Fibroblast of the conjunctiva (primary cell): ENCODE measurements at regions not wholly inside any gene's neighbourhood (a gene's known extent, or its start where the extent isn't known, plus 50 kb on each side); places are given as distances from the start of the nearest gene placed in this dataset.
"Not testable (repeated sequence)": the region's sequence is repeated elsewhere in the genome, so short reads cannot be mapped to it uniquely, and the experiment has no call there.

Experiments
- DNase-seq: peaks from one replicate; pipeline ENCODE4 v3.0.0-alpha.2; 2010; ENCODE audit warnings: low read depth

DNA sequence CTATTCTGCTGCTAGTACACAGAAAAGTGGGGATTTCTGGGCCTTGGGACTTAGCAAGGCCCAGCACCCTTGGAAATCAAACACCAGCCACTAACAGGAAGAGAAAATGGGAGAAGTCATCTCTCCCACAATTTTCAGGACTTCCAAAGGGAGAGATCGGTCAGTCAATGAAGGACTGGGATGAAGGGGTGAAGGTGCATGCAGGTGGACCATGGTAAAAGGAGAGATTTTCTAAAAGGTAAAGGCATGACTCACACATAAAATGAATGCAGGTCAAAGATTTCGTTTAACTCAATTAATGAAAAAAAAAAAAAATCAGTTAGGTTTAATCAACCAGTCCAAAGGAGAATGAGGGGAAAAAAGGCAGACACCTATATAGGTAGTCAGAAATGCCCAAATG, 176.4 kb upstream of the PROK2 start:
- DNase-seq = no peak

DNA sequence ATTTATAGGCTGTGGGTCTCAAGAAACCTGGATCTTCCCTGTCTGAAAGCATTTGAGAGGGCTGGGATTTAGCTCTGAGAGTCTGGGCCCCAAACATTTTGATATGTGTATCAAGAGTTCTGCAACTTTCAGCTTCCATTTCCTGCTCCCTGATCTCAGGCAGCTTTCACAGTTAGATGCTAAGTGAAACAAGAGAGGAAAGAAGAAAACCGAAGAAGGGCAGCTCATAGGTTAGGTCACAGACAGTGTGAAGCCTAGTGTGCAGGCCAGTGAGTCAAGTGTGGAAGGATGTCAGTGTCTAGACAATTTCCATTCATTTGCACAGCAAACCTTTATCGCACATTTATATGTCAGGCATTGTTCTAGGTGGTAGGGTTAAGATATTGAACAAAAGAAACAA, 173.6 kb upstream of the PROK2 start:
- DNase-seq = no peak

DNA sequence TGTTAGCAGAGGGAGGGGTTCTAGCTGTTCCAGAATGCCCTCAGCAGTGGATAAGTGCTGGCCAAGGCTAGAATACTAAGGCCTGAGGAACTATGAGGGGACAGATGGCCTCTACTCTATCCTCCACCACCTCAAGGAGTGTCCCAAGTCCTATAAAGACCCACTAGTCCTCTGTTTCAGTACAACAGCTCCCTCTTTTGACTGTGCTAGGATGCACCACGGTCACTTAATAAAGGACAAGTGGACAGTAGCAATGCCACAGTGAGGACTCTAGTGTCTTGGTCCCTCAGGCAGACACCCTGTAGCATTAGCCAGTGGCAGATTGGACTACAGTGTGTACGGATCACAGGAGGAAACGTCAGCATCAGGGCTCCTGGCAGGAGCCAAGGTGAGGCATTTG, 171.8 kb upstream of the PROK2 start:
- DNase-seq = no peak

DNA sequence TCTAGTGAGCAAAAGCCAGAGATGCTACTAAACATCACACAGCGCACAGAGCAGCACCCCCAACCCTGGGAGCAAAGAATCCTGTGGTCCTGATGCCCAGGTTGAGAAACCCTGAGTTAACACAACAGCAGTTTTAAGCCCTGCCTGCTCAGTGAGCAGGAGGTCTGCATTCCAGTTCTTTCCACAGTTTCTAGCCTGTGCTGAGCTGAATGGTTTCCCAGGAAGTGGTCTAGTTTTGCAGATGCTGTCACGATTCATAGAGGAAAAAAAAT, 171.1 kb upstream of the PROK2 start:
- DNase-seq = no peak

DNA sequence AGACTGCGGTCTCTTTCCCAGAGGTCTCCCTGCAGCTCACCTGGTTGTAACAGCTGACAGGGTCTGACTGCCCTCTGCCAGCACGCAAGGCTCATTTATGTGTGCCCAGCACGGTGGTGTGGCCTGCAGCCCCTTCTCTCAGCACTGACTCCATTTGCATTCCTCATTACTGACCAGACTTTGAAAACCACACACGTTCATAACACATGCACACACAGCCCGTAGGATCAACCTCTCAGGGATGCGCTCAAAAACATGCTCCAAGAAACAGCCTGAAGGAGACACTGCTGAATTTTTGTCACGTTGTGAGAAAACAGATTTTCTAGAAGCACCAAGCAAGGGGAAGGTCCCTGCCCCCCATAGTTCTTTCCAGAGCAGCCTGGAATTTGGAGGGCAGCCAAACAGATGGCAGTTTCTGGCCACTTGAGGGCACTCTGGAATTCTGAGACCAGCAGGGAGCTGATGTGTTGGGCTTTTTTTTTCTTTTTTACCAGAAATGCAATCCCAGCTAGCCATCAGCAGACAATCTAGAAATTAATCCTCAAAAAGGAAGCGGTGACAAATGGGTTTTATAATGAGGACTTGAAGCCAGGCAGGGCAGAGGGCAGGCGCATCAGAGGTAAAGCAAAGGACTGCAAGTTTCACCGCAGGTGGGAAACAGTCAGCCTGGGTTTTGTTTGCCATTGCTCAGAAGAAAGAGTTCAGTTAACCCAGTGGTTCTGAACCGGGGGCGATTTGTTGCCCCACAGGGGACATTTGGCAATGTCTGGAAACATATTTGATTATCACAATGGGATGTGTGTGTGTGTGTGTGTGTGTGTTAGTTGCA, 170.5 kb upstream of the PROK2 start:
- peak; percentile 72 for DNase-seq

DNA sequence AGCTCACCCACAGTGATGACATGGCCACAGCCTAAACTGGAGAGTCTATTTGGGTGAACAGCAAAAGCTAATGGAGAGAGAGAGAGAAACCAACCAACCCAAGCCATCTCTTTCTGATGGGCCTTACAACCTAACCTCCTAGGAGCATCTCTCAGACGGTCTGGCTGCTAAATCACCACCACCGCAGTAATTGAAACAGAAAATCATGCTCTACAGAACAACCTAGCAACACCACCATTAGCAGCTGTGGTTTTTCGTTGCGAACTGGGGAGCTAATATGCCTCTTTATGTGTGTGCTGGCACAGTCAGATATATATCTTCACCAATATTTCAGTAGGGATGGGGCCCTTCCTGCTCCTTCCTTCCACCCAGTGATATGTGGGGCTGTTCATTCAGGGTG, 166.9 kb upstream of the PROK2 start:
- no peak for DNase-seq

DNA sequence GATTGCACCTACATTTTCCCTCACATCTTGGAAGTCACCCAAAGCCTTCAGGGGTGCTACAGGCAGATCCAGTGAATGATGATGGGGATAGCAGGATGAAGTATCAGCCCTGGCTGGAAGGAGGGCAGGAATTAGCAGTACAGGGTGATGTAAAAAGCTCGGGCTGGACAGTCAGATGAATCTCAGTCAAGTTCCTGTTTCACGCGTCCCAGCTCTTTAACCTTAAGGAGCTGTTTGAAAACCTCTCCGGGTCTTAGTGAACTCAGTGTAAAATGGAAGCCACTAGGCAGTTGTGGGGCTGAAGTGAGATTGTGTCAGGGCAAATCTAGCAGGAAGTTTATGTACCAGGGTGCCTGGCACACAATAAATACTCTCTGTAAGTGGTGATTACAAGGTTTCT, 166.4 kb upstream of the PROK2 start:
- no peak for DNase-seq

DNA sequence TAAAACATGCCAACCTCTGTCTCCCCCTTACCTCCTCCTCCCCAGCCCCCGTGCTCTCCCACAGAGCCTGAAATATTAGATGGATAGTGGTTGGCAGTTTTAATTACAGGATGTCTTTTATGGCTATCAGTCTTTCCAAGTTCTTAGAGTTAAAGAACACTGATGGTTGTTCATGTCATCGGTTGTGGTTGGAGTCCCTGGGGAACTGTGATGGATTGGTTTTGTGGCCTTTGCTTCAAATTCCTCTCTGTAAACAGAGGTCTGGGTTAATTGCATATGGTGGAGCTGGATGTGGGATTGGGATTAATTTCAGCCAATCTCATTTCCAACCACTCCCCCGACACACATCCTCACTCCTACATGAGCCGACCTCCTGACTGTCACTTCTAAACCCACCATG, 164.5 kb upstream of the PROK2 start:
- no peak for DNase-seq

DNA sequence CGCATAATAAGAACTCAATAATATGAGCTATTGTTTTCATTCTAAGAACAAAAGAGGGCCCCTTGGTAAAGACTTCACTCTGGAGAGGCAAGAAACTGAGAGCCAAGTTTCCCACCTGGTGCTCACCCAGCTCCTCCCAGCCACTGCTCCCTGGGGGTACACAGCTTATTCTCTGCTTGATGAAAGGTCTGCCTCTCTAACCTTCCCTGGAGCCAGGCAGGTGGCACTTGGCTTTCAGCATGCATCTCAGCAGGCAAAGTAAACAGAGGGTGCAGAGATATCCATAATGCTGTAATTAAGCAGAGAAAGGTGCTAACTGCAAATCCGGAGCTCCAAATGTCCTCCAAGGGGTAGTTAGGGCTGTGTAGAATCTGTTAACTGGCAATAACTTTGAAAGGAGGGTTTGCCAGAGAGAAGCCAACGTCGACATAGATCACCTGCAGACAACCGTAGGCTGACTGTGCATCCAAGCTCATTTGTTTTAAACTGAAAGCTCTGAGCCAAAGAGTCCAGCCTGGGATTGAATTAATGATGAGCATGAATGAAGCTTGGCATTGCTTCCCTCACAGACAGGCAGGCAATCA, 159.6 kb upstream of the PROK2 start:
- no peak for DNase-seq

DNA sequence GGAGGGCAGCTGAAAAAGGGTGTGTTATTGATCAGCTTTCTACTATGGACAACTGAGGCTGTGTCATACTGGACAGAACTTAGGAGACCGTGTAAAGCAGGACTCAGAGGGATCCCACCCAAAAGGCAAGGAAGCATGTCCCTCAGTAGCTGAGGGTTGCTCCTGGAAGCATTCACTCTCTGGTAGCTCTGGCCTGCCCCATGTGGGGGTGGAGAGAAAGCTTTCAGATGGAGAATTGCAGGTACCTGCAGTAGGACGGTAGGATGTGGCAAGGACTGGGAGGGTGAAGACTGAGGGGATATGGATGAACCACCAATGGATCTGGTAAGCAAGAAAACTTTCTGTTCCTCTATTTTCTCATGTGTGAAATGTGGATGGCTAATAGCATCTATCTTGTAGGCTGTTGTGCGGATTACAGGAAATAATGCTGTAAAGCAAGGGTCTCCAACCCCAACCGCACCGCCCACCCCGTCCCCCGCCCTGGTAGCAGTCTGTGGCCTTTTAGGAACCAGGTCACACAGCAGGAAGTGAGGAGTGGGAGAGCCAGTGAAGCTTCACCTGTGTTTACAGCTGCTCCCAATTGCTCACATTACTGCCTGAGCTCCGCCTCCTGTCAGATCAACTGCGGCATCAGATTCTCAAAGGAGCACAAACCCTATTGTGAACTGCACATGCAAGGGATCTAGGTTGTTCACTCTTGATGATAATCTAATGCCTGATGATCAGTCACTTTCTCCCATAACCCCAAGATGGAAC, 157.7 kb upstream of the PROK2 start:
- DNase-seq = no peak

DNA sequence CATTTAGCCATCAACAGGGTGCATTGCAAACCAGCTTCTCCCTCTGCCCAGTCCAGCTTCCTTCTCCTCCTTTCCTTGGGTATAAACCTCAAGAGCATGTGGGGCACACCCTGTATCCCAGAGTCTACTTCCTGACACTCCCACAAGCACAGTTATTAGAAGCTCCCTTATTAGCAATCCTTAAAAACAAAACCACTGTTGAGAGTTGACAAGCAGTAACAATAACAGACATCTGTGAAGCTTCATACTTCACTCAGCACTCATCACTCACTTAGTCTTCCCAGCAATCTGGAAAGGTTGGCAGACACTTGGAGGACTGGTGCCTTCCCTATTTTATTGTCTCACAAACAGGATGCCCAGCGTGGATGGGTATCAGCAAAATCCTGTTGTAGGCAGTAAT, 155.5 kb upstream of the PROK2 start:
- DNase-seq = no peak

DNA sequence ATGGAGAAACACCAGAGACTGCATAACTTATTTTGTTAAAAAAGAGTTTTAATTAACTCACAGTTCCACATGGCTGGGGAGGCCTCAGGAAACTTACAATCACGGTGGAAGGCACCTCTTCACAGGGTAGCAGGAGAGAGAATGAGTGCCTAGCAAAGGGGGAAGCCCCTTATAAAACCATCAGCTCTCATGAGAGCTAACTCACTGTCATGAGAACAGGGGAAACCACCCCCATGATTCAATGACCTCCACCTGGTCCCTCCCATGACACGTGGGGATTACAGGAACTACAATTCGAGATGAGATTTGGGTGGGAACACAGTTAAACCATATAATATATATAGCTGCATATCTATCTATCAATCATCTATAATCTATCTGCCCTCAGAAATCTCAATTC, 153.1 kb upstream of the PROK2 start:
- not testable (repeated sequence) for DNase-seq

DNA sequence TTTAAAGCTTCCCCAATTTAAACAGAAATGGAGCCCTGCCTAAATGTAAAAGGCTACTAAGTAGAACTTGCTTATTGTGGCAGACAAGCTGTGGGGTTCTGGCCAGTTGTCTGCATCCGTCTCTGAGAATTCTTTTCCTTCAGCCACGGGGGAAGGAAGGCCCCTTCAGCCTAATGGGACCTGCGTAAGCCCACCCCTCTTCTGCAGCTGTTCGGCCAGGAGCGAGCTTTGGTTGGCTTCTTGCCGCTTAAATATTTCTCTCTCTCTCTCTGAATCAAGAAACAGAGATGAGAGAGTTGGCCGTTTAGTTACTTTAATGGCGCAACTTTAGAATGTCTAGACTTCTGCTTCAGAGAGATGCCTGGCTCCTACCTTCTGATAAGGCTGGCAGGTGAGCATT, 151.7 kb upstream of the PROK2 start:
- no peak for DNase-seq

DNA sequence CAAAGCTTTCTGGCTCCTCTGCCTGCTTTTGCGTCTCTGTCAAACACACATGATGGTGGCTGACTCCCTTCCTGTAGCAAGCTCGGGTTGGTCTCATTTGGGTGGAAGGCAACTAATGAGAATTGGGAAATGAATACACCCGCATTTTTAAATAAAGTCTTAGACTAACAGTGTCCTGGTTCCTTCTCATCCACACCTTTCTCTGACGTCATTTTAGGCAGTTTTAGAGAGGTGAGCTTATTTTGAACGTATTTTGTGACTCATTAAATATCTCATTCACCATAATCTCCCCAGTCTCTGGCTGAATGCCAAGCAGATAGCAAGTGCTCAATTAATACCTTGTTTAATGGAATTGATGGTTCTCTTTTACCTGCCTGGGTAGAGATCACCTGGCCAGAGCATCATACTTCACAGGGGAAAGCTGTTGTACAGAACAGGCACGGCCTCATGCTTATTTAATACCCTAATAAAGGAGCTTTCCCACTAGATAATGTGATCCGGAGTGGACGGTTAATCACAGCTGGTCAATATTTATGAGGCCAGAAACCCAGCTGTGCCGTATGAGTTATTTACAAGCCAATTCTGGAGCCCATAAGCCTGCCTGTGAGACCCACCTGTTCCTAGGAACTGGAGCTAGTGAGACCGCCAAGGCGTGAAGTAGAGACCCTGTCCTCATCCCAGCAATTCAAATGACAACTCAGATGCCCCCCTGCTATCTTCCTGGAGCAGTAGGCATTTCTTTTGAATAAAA, 149.7 kb upstream of the PROK2 start:
- no peak for DNase-seq

DNA sequence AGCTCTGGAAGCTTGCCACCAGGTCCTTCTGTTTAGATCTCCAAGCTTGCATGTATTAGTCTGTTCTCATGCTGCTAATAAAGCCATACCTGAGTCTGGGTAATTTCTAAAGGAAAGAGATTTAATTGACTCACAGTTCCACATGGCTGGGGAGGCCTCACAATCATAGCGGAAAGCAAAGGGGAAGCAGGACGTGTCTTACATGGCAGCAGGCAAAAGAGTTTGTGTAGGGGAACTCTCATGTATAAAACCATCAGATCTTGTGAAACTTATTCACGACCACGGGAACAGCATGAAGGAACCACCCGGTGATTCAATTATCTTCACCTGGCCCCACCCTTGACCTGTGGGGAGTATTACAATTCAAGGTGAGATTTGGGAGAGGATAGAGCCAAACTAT, 147.0 kb upstream of the PROK2 start:
- no peak for DNase-seq

DNA sequence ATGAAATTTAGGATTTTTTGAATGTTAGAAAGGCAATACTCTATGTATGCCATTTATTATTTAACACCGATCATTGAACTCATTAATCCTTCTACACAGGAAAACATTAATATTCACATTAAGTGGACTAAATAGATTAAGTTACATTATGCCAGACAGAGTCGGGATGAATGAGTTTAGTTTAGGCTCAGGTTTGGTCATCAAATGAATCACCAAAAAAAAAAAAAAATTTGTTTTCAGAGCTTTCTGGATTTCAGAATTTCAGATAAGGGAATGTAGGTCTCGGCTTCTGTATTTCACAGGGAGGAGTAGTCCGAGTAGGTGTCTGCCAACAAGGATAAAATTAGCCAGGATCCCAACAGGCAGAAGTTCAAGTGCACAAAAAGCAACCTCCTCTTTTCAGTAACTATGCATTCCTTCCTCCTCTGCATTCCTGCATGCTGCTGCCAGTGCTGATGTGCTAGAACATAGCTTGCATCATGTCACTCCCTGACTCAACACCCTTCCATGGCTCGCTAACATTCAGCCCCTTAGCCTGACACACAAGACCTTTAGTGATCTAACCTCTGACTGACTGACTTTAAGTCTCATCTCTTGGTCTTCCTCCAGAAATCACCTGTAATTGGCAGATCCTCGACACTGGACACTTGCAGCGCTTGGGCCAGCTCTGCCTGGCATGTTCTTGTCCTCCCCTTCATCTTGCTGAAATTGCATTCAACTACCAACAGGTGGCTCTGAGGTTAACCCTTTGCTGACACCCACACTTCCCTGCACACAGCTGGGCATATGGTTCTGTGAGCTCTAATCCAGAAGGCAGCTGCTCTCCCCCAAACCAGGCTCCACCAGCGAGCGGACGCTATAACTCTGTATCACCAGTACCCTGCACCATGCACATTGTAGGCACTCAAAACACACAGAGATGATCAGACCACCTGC, 145.4 kb upstream of the PROK2 start:
- peak; percentile 35 for DNase-seq

DNA sequence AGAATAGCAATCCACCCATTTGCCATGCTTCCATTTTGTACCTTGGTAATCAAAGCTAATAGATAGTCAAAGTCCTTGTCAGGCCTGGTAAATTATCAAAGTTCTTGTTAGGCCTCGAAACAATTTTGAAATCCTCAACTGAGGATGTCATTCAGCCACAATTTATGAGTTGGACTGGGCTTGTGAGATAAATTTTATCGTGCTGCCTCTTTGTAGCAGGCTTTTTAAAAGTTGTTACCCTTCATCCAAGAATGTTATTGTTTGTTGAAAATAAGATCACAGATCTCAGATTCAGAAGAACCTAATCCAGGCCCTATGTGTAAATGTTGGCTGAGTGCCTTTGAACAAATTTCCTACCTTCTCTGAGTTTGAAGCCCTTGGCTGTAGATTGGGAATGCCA, 143.3 kb upstream of the PROK2 start:
- no peak for DNase-seq

DNA sequence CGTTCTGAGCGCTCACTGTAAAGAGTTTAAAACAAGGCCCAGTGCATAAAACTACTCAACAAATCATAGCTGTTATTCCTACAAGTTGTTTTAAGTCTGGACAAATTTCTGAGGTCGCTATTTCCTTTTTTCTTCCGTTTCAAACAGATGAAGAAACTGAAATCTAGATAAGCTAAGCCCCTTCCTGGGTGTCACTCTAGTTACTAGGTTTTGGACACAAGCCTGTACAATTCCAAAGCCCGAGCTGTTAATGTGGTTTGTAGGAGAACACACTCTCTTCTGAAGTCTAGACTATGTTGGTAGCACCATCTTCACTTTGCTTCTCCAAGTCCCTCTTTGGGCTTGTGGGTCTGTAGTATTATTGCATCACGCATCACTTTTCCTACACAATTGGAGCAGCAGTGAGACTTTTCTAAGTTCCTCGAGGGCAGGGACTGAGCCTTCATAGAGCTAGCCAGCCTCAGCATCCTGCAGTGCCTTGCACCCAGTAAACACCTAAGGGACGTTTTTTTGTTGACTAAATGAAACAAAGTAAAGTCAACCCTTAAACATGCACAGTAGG, 142.6 kb upstream of the PROK2 start:
- no peak for DNase-seq

DNA sequence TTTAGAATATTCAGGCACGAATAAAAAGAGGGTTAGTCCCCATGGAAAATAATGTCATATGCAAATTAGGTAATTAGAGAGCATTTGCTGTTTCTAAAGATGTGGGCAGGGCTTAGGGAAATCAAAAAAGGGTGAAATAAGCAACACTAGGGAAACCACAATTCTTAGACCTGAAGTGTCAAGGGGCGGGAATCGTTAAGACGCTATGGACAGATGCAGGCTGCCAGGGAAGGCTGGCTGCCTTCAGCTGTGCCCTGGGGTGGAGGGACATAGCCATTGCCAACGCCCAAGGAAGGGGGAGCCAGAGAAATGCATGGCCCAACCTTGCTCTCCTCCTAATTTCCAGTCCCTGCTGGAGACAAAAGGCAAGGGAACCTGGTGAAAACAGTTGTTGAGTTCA, 141.7 kb upstream of the PROK2 start:
- no peak for DNase-seq

DNA sequence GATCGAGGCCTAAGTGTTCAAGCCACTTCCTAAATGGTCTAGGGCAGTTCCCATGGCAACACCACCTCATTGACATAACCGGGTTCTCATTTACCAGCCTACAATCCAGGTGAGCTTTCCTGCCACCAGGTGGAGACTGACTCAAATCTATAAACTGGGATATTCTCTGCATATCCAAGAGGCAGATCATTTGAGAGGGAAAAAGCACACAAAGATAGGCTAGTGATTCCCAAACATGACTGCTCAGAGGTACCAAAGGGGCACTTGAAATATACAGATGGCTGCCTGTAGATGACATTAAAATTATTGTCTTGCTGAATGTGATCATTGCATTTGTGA, 141.3 kb upstream of the PROK2 start:
- DNase-seq = no peak

DNA sequence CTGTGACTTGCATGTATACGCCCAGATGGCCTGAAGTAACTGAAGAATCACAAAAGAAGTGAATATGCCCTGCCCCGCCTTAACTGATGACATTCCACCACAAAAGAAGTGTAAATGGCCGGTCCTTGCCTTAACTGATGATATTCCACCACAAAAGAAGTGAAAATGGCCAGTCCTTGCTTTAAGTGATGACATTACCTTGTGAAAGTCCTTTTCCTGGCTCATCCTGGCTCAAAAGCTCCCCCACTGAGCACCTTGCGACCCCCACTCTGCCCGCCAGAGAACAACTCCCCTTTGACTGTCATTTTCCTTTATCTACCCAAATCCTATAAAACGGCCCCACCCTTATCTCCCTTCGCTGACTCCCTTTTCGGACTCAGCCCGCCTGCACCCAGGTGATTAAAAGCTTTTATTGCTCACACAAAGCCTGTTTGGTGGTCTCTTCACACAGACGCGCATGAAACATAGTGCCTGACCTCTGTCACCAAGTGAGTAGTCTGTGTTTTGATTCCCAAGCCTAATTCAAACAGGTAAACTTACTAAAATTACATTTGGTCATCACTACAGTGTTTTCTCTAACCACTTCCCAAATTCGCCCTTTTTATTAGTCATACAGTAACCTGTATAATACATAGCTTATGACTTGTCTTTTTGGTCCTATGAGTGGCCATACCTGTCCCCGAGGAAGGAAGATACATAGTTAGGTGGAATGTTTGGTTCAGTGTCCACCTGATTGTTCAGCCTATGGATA, 140.7 kb upstream of the PROK2 start:
- DNase-seq = not testable (repeated sequence)
